Pulmonary artery endothelial cell (primary cell): ENCODE measurements at regions not wholly inside any gene's neighbourhood (a gene's known extent, or its start where the extent isn't known, plus 50 kb on each side); places are given as distances from the start of the nearest gene placed in this dataset.

Experiments used
- DNase-seq: peaks from one replicate; pipeline ENCODE4 v3.0.0-alpha.2; 2011; ENCODE audit warnings: low read depth, low spot score

DNA sequence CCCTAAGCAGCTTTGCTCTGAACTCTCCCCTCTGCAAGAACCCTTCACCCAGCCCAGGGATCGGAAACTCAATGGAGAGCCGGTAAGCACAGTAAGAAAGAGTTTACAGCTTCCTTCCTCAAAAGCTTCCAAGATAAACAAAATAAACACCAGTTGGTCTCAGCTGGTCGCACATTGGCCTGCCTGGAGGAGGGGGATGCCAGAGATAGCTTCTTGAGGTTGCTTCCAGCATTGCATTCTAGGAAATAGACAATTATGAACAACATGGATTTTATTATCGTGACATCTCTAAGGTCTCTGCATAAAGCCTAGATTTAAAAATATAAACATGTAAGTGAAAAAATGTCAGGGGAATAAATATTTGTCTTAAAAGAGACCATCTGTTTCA is 141.5 kb upstream of the PKDCC start:
- DNase-seq: no peak

DNA sequence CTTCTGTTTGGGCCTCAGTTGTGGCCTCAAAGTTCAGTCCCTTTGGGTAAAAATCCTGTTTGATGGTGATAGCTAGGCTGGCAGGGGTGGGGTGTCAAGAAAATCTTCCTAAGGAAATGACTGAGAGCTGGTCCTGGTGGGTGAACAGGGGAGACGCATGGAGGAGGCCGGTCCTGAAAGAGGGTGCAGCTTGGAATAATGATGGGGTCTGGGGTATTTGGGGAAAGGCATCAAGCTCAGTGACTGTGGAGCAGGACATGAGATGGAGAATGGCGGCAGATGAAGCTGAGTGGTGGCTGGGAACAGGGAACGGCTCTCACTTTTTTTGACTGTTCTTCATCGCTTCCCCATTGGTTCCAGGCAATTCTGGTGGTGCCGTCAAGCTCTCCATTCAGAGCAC is 140.7 kb upstream of the PKDCC start:
- DNase-seq: no peak

DNA sequence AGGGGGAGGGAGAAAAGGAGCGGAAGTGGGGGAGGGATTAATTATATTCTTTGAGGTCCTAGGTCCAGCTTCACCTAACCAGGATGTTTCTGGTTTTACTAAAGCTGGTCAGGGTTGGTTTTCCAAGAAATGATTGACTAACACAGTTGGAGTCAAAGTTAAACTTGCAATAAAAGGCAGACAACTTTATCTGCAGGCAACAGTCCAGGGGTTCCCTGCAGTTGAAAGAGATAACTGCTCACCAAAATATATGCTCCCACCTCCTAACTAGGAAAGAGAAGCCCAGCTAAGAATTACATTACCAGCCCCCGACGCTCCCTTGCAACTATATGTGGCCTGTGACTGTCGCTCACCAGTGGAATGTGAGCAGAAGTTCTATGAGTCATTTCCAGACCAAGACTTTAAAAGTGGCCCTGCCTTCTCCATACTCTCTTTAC is 140.0 kb upstream of the PKDCC start:
- no peak for DNase-seq

DNA sequence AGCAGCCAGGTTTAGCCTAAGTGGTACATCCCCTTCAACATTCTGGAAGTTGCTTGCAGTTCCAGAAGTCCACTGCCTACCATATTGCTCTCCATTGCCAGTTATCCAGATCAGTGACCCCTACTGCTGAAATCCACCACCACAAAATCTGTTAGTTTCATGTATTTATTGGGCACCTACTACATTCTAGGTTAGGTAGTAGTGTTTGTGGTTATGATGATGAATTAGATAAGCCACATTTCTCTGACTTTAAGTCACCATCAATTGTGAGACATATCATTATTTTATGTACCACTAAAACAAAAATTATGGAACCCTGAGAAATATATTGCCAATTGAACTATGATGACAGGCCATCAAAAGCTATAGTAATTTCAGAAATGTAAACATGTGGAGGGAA is 139.5 kb upstream of the PKDCC start:
- DNase-seq: no peak

DNA sequence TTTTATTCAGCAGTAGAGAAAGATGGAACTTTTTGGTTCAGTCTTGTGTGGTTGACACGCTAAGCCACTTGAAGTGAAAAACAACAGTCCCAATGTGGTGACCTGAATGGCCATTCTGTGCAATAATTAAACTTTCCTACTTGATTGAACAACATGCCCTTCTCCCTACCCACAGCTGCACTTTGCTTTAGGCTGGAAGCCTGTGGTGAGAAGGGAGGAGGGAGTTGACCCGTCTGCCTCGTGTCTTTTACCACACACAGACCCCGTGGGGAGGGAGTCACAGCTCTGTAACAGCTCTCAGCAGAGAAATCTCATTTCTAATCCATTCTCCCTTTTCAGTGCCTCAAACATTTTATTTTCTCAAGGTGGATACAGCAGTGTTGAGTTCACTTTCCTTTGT is 138.2 kb upstream of the PKDCC start:
- DNase-seq: no peak

DNA sequence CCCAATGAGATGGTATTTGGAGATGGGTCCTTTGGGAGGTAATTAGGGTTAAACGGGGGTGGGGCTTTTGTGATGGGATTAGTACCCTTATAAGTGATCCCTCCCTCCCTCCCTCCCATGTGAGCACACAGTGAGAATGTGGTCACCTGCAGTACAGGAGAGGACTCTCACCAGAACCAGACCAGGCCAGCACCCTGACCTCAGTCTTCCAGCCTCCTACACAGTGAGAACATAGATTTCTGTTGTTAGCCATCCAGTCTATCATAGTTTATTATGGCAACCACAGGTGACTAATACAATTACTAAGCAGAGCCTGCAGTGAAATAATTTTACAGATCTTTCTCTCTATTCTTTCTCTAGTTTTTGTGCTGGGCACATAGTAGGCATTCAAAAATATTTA is 137.7 kb upstream of the PKDCC start:
- DNase-seq: no peak

DNA sequence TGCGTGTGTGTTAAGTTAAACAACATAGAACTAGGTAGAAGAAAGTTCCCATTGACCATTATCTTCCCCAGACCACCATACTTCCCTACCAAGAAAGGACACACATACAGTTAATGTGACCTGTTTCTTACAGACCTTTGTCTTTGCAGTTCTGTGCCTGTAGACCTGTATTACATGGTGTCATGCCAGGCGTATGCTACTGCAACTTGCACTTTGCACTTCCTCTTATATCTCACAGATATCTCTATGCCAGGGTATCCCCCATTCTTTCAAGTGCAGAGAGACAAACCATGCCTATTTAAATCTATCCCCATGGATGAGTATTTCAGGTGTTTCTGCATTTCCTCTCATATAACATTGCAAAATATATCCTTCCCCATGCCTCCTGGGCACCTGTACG is 136.8 kb upstream of the PKDCC start:
- DNase-seq: no peak

DNA sequence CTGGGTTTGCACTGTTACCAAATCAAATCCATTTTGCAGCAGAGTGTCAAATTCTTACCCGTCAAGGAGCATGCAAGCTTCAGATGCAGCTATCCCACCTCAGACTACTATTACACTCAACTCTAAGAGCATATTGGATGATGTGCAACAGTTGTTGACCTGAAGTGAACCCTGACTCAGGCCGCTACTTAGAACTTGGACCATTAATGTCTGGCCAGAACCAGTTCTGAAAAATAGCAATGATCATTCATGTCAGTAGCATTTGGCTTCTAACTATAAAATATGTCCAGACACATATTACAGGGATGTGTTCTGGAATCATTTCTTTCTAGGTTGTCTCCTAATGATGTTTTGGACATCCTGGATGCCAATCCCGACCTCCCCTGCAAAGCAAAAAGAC is 135.5 kb upstream of the PKDCC start:
- no peak for DNase-seq

DNA sequence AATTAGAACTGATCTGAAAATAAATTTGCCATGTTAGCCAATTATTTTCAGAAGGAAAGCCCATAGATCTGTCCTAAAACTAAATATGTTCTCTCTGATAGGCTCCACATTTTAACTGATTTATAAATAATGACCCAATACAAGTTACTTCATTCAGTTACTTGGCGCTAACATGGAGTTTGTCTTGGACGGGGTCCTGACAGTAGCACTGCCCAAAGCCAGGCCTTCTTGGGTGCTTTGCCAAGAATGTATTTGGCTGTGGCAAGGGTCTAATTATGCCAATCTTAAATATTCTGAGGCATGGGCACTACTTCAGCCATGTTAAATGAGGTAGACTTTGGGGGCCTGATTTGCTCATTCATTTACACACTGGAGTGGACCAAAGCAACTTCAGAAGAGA is 135.0 kb upstream of the PKDCC start:
- DNase-seq: no peak

DNA sequence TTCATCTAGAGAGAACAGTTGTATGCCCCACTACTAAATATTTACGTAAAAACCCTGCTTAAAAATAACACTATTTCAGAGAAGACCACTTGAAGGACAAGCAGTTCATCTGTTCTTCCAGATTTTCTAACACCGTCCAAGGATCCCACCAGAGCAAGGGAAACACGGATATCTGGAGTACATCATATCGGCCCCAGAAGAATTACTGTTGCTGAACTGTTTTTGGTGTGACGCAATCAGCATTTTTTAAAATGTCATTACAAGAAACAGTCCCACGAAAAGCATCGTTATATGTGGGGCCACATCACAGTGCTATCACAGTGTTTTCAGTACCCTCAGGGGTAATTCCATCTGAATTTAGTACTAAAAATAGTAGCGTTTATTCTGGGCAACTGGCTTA is 134.5 kb upstream of the PKDCC start:
- no peak for DNase-seq

DNA sequence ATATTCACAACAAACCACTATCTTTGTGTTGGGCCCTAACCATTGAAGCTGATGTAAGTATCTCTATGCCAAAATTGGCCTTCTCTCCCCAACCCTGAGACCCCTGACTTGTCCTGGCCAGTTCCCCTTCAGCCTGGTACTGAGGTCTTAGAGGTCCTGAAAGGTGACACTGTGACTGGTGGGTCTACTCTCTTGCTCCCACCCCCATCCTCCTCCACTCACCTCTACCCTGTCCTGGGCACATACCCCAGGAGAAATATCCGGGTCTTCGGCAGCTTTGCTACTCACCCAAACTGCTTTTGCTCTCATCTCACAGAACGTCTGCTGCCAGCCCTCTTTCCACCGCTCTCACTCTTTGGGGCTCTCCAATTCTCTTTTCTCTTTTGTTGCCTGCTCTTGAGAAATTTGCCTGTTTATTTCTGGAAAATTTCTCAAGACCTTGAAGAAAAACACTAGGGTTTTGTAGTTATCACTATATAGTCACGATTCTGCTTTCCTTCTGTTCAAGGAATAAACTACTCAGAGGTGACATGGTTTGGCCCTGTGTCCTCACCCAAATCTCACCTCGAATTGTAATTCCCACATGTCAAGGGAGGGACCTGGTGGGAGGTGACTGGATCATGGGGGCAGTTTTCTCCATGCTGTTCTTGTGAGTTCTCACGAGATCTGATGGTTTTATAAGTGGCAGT is 133.8 kb upstream of the PKDCC start:
- no peak for DNase-seq

DNA sequence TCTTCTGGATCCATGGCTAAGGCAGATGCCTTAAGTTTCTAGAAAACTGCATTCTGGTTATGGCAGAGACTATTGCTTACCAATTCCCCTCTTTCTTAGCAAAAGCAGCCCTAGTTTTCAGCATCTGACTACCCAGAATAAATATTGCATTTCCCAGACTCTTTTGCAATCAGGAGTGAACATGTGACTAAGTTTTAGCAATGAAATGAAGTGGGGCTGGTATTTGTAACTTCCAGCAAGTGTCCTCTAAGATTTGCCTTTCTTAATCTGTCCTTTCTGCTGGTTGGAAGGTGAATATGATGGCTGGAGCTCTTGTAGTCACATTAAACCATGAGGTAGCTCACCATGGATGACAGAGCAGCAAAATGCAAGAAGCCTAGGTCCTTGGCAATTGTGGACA is 132.9 kb upstream of the PKDCC start:
- DNase-seq: no peak

DNA sequence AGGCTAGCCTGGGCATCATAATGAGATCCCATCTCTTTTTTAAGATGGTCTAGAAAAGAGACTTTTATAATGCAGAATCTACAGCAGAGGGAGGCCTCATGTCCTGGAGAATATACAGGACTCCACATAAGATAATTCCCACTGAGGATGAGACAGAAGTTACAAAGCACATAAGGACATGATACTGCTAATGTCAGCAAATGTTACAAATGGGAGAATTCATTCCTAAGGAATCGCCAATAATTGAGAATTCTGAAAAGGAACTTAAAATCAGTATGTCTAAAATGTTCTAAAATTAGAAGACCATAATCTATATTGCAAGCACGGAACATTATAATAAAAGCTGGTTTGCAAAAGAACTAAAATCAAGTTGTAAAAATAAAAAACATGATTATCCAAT is 131.6 kb upstream of the PKDCC start:
- no peak for DNase-seq

DNA sequence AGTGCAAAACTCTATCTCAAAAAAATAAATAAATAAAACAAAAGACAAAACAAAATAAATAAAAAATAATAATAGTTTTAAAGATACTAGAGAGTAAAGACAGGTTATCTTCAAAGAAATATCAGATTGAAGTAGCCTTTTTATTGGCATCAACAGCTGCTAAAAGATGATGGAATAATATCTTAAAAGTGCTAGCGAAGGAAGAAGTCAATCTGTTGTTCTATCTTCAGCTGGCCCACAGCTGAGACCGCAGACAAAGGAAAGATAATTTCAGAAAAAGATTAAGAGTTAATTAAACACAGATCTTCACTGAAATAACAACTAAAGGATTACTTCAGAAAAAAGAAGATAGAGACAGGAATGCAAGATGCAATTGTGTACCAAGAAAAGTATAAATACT is 130.2 kb upstream of the PKDCC start:
- no peak for DNase-seq

DNA sequence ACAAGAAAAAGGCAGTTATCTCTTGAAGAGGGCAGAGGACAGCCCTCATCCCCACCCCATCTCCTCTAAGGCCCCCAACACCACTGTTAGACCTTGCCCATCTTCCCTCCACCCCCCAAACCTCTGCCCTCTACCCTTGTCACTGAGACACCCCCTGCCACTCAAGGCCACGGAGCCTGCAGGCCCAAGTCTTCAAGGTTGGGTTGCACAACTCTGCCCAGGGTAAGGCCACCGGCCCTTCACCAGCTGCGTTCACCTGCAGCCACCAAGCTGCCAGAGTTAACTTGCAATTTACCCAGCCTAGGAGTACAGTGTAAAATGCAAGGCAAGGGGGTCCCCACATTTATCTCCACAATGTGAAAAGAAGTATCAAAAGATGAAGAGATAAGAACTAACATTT is 128.7 kb upstream of the PKDCC start:
- no peak for DNase-seq

DNA sequence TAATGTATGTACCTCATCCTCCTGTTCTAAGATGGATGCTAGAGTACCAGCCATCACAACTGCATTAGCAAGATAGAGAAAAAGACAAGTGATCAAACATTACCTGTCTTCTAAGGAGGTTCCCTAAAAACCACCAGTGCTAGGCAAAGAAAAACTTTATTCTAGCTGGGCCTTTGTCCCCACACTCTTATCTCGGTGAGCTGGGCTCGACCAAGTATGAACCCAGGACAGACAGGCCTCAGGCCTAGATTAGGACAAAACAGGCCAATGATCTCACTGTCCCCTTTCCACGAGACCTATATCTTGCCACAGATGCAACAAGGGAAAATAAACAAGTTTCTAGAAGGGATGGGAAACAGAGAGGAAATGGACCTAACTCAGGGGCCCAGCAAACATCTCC is 127.6 kb upstream of the PKDCC start:
- no peak for DNase-seq

DNA sequence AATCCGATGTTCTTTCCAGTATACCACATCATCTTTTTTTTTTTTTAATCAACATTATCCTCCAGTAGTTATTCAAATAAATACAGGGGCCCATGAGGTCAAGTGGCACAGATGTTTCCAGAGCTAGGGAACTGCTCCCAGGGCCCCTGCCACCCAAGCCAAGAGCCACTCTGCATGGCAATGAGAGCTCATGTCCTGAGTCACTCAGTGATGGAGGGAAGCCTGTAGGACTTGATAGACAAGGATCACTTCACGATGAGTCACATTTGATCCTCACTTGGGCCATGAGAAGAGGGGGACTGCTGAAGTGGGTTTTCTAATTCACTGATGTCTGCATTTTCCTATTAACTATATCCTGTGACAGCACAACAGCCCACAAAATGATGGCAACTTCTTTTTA is 127.0 kb upstream of the PKDCC start:
- no peak for DNase-seq

DNA sequence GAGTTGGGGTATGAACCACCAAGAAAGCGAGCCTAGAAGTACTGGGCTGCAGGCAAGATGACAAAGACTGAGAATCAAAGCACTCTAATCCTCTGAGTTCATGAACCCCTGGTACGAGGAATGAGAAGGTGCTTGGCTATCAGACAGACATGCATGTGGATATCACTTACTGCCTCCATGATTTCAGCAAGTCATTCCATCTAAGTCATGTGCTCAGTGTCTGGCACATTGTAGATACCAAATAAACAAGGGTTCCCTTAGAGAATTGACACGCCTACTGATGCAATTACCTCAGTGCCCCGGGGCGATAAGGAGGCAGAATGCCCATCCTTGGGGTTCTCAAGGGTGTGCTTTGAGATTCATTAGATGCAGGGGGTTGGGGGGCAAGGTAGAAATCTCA is 125.6 kb upstream of the PKDCC start:
- no peak for DNase-seq

DNA sequence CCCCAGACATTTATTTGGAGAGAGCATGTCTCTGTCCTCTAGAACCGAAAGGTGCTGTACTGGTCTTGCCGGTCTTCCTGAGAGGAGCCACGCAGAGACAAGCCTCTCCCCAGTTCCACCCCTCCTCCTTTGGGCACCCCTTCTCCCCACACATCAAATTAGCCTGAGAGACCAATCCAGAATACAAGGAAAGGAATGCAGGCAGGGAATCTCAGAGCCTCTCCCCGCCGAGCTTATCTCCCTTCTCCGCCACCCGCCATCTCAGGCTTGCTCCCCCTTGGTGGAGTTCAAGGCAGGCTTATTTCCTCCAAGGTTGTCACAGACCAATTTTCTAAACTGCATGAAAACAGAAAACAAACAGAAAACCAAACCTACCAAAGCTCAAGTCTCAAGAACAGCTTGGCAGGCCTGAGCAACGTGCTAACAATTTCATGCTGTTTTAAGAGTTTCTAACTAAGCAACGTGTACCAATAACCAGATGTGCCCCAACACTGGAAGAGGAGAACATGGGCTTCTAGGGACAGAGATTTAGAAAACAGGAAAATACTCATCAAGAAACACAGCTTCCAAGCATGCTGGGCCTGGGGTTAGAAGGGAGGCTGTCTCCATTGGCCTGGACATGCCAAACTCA is 124.5 kb upstream of the PKDCC start:
- DNase-seq: no peak

DNA sequence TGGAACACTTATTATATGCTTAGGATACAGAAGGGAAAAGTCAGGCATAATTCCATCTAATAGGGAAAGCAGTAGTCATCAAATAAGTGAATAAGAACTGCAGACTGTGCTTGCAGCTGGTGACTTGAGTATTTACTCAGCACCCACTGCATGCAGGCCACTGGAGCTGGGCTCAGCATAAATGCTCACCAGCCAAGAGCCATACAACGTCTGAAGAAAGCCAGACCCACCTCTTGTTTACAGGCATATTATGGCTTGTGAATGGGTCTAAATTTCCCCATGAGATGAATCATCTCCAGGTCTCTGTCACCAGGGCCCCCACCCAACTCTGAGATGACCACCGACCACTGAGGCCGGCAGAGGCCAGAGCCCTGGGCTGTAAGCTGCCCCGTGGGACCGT is 123.8 kb upstream of the PKDCC start:
- DNase-seq: no peak

DNA sequence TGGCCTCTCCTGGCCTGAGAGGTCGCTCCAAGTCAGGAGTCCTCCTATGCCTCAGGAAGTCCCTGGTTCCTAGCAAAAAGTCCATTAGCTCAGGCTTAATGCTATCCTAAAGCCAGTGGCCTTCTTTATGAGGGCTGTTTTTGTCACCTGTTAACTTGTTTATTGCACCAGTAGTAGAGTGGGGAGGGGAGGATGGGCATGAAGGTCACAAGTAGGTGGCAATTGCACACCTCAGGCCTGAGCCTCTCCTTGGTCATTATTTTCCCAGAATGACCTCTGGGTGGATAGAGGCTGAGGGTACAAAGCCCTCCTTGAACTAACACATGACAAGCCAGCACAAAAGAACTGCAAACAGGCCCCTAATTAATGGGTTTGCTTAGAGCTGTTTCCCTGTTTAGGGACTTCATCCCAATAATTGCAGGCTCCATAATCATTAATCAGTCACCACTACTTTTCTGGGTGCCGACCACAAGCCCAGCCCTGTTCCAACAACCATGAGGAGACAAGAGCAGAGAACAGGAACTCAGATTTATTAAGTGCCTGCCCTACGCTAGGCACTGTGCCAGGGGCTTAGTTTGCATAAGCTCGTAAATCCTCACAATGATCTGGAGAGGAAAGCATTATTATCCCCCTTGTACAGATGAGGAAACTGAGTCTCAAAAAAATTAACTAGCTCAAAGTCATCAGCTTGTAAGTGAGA is 123.0 kb upstream of the PKDCC start:
- DNase-seq: no peak

DNA sequence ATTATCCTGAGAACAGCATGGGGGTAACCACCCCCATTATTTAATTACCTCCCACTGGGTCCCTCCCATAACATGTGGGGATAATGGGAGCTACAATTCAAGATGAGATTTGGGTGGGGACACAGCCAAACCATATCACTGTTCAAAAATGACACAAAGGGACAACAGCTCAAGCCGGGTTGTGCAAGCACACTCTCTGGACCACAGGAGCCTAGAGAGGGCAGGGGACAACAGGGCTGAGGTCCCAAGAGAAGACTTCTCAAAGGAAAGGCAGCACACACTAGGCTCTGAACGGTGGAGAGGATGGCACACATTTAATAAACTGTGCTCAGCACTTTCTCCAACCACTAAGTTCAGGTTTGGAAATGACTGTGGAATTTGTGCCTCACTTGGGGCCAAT is 122.1 kb upstream of the PKDCC start:
- DNase-seq: no peak
